K562 (cell line): ENCODE measurements at regions not wholly inside any gene's neighbourhood (a gene's known extent, or its start where the extent isn't known, plus 50 kb on each side); places are given as distances from the start of the nearest gene placed in this dataset.

Experiments used
- ARHGAP35 ChIP-seq: fragments of 450-650 bp; IDR thresholded peaks from 2 replicates; pipeline ENCODE4 v1.6.1; 2018; ENCODE audit not compliant: partially characterized antibody
- ARID3A ChIP-seq: IDR thresholded peaks from 2 replicates; pipeline ENCODE4 v1.6.1; 2012; ENCODE audit warnings: low read depth, low read length, improper control_type of control experiment, borderline replicate concordance
- BCL6 ChIP-seq: fragments of 250-450 bp; sonication (Bioruptor Pico); IDR thresholded peaks from 2 replicates; pipeline ENCODE4 v1.4.0; 2020
- CBFA2T2 ChIP-seq: fragments of 450-650 bp; conservative IDR thresholded peaks from 2 replicates; pipeline ENCODE4 v1.6.1; 2017; ENCODE audit warnings: mild to moderate bottlenecking
- DACH1 ChIP-seq: fragments of 450-650 bp; IDR thresholded peaks from 2 replicates; pipeline ENCODE4 v1.6.1; 2018; ENCODE audit not compliant: partially characterized antibody
- ELF1 ChIP-seq: fragments of 200-800 bp; sonication (Bioruptor generic); IDR thresholded peaks from 2 replicates; pipeline ENCODE4 v1.6.1; 2016; ENCODE audit warnings: missing genetic modification characterization, missing compliant biosample characterization
- HDGF ChIP-seq: fragments of 450-650 bp; IDR thresholded peaks from 2 replicates; pipeline ENCODE4 v1.6.1; 2016
- HEY1 ChIP-seq: fragments of 250-450 bp; sonication (Bioruptor Pico); IDR thresholded peaks from 2 replicates; pipeline ENCODE4 v1.5.0; 2020; ENCODE audit warnings: mild to moderate bottlenecking, moderate library complexity, borderline replicate concordance
- HOMEZ ChIP-seq: fragments of 250-450 bp; sonication (Bioruptor Pico); IDR thresholded peaks from 2 replicates; pipeline ENCODE4 v1.4.0; 2020; ENCODE audit warnings: mild to moderate bottlenecking, moderate library complexity
- KDM1A ChIP-seq, 2 experiments: fragments of 450-650 bp; IDR thresholded peaks; 2 replicates each; pipeline ENCODE4 v1.6.1; 2016; ENCODE audit warnings: mild to moderate bottlenecking in 2 of 2
- MNT ChIP-seq, 2 experiments: fragments of 450-650 bp; conservative IDR thresholded peaks; 2 replicates each; pipeline ENCODE4 v1.6.1; 2017; ENCODE audit warnings: mild to moderate bottlenecking in 2 of 2, moderate library complexity in 2 of 2
- MTA1 ChIP-seq: fragments of 450-650 bp; IDR thresholded peaks from 2 replicates; pipeline ENCODE4 v1.6.1; 2017; ENCODE audit warnings: borderline replicate concordance
- NR1H2 ChIP-seq: sonication (generic); formaldehyde crosslinking; IDR thresholded peaks from 2 replicates; pipeline ENCODE4 v1.4.0; 2020; ENCODE audit warnings: mild to moderate bottlenecking, missing genetic modification reagents
- TEAD2 ChIP-seq: fragments of 450-650 bp; IDR thresholded peaks from 2 replicates; pipeline ENCODE4 v1.6.1; 2016; ENCODE audit warnings: missing genetic modification characterization, control low read depth, missing compliant biosample characterization
- THRA ChIP-seq: fragments of 450-650 bp; IDR thresholded peaks from 2 replicates; pipeline ENCODE4 v1.6.1; 2017; ENCODE audit warnings: mild to moderate bottlenecking, moderate library complexity
- USF2 ChIP-seq: sonication (generic); formaldehyde crosslinking; IDR thresholded peaks from 2 replicates; pipeline ENCODE4 v1.5.0; 2020; ENCODE audit warnings: missing genetic modification reagents
- ZBTB9 ChIP-seq: fragments of 450-650 bp; formaldehyde crosslinking; IDR thresholded peaks from 2 replicates; pipeline ENCODE4 v1.4.0; 2020; ENCODE audit warnings: mild to moderate bottlenecking, moderate library complexity
- ZNF133 ChIP-seq: fragments of 250-450 bp; sonication (Bioruptor Pico); IDR thresholded peaks from 2 replicates; pipeline ENCODE4 v1.4.0; 2020; ENCODE audit warnings: mild to moderate bottlenecking
- ZNF174 ChIP-seq: fragments of 250-450 bp; sonication (Bioruptor Pico); IDR thresholded peaks from 2 replicates; pipeline ENCODE4 v1.4.0; 2020; ENCODE audit warnings: mild to moderate bottlenecking
- ZNF445 ChIP-seq: fragments of 250-450 bp; sonication (Bioruptor Pico); IDR thresholded peaks from 2 replicates; pipeline ENCODE4 v1.4.0; 2020; ENCODE audit warnings: low read depth, mild to moderate bottlenecking, moderate library complexity
- ZNF707 ChIP-seq: fragments of 250-450 bp; sonication (Bioruptor Pico); conservative IDR thresholded peaks from 2 replicates; pipeline ENCODE4 v1.8.0; 2022; ENCODE audit warnings: inconsistent platforms, mild to moderate bottlenecking, moderate library complexity
- ZNF79 ChIP-seq: fragments of 250-450 bp; sonication (Bioruptor Pico); IDR thresholded peaks from 2 replicates; pipeline ENCODE4 v1.4.0; 2020; ENCODE audit warnings: low read depth, mild to moderate bottlenecking, moderate library complexity
- ZSCAN32 ChIP-seq: fragments of 450-650 bp; formaldehyde crosslinking; IDR thresholded peaks from 2 replicates; pipeline ENCODE4 v1.4.0; 2020; ENCODE audit warnings: mild to moderate bottlenecking, moderate library complexity

- TF ChIP-seq USF2: no peak
- no peak for TF ChIP-seq BCL6 (CRISPR knock-in tag)
- TF ChIP-seq TEAD2: no peak
- TF ChIP-seq ZSCAN32 (CRISPR knock-in tag): no peak
- TF ChIP-seq MTA1: no peak
- no peak for TF ChIP-seq ELF1
- no peak for TF ChIP-seq MNT (conservative IDR thresholded peaks at IDR 0.05)
- no peak for TF ChIP-seq KDM1A (IDR thresholded peaks at IDR 0.05)
- no peak for TF ChIP-seq ZNF707 (CRISPR knock-in tag)
- peak; percentile 68; the same call in 1 of the 2 replicates for TF ChIP-seq ZNF445 (CRISPR knock-in tag)
- no peak for TF ChIP-seq ARHGAP35
- TF ChIP-seq THRA: no peak
- peak; percentile 53 for TF ChIP-seq CBFA2T2
- TF ChIP-seq ZNF79: no peak
- TF ChIP-seq HDGF: no peak
- TF ChIP-seq HOMEZ (CRISPR knock-in tag): no peak
- no peak for TF ChIP-seq ZNF174 (CRISPR knock-in tag)
- peak; percentile 56; the same call in 1 of the 2 replicates for TF ChIP-seq ARID3A
- no peak for TF ChIP-seq HEY1
- TF ChIP-seq DACH1: no peak
- no peak for TF ChIP-seq ZBTB9 (CRISPR knock-in tag)
- TF ChIP-seq NR1H2 (CRISPR knock-in tag): no peak
- TF ChIP-seq ZNF133: no peak
Measured at GRCh38 chr21:35336534-35336933, 287.4 kb upstream of the RUNX1 start (continued).
